ENCODE measurements at regions not wholly inside any gene's neighbourhood (a gene's known extent, or its start where the extent isn't known, plus 50 kb on each side); places are given as distances from the start of the nearest gene placed in this dataset.

- TF ChIP-seq CTCF (IDR thresholded peaks at IDR 0.05; ENCODE audit: low read depth, low read length): no peak
- in situ Hi-C loops (cut with HindIII; ENCODE audit: low sequenced_read_pairs): no loop called here
- H3K4me3 ChIP-seq (ENCODE audit: low read depth, low read length): no peak overlapping the region
- DNase-seq (ENCODE audit: low read depth, low spot score): no peak
Measured at GRCh38 chr3:162082516-162082915, 585.9 kb downstream of the OTOL1 start.

GRCh38 chr3:162087361-162087760 is 590.8 kb downstream of the OTOL1 start:
- no peak overlapping the region for H3K4me3 ChIP-seq (ENCODE audit: low read depth, low read length)
- no peak for DNase-seq (ENCODE audit: low read depth, low spot score)
- in situ Hi-C loops (cut with HindIII; ENCODE audit: low sequenced_read_pairs): no loop called here
- no peak for TF ChIP-seq CTCF (IDR thresholded peaks at IDR 0.05; ENCODE audit: low read depth, low read length)

DNA sequence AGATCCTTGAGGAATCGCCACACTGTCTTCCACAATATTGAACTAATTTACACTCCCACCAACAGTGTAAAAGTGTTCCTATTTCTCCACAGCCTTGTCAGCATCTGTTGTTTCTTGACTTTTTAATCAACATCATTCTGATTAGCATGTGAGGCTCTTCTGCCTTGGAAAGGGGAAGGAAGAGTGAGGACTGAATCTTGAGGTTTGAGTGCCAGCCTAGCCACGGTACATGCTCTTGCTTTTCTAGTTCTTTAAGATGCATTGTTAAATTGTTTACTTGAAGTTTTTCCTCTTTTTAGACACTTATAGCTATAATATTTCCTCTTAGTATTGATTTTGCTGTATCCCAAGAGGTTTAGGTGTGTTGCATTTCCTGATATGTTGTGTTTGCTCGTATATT is 596.1 kb downstream of the OTOL1 start:
- in situ Hi-C loops (cut with HindIII; ENCODE audit: low sequenced_read_pairs): no loop called here
- DNase-seq (ENCODE audit: low read depth, low spot score): no peak
- H3K4me3 ChIP-seq (ENCODE audit: low read depth, low read length): no peak overlapping the region
- no peak for TF ChIP-seq CTCF (IDR thresholded peaks at IDR 0.05; ENCODE audit: low read depth, low read length)

DNA sequence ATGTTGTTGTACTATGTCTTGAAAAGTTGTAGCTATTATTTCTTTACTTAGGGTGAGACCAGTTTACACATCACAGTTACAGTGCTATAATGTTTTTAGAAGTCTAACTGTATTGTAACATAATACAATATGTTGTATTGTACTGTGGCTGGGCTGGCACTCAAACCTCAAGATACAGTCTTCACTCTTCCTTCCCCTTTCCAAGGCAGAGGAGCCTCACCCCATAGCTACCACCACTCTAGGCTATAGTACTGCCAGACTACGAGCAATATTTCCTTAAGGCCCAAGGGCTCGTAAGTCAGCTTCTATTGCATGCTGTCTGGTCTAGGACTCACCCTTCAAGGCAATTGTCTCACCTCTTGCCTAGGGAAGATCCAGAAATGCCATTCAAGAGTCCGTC is 597.7 kb downstream of the OTOL1 start:
- TF ChIP-seq CTCF (IDR thresholded peaks at IDR 0.05; ENCODE audit: low read depth, low read length): no peak
- no peak overlapping the region for H3K4me3 ChIP-seq (ENCODE audit: low read depth, low read length)
- no peak for DNase-seq (ENCODE audit: low read depth, low spot score)
- in situ Hi-C loops (cut with HindIII; ENCODE audit: low sequenced_read_pairs): no loop called here

DNA sequence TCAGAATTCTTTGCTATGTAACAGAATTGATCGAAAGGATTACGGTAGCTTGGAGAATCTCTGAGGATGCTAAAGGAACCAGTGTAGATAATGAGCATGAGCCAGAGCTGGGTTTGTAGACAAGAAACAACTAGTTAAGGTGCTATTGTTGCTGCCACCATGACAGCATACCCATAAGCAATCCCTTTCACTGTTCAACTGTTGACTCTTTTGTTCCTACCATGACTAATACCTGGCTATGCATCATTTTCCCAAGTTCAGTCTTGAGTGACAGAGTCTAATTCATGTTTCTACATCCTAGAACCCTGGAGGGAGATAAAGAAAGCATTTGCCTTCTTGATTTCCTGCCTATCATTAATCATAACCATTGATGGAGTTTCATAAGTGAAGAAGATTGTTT is 600.3 kb downstream of the OTOL1 start:
- no peak overlapping the region for H3K4me3 ChIP-seq (ENCODE audit: low read depth, low read length)
- in situ Hi-C loops (cut with HindIII; ENCODE audit: low sequenced_read_pairs): no loop called here
- no peak for DNase-seq (ENCODE audit: low read depth, low spot score)
- no peak for TF ChIP-seq CTCF (IDR thresholded peaks at IDR 0.05; ENCODE audit: low read depth, low read length)

DNA sequence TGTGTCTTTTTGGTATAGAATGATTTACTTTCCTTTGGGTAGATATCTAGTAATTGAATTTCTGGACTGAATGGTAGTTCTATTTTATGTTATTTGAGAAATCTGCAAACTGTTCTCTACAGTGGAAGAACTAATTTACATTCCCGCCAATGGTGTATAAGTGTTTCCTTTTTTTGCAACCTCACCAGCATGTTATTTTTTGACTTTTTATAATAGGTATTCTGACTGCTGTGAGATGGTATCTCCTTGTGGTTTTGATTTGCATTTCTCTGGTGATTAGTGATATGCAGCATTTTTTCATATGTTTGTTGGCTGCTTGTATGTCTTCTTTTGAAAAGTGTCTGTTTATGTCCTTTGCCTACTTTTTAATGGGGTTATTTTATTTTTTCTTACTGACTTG is 607.2 kb downstream of the OTOL1 start:
- in situ Hi-C loops (cut with HindIII; ENCODE audit: low sequenced_read_pairs): no loop called here
- DNase-seq (ENCODE audit: low read depth, low spot score): no peak
- TF ChIP-seq CTCF (IDR thresholded peaks at IDR 0.05; ENCODE audit: low read depth, low read length): no peak
- H3K4me3 ChIP-seq (ENCODE audit: low read depth, low read length): no peak overlapping the region

DNA sequence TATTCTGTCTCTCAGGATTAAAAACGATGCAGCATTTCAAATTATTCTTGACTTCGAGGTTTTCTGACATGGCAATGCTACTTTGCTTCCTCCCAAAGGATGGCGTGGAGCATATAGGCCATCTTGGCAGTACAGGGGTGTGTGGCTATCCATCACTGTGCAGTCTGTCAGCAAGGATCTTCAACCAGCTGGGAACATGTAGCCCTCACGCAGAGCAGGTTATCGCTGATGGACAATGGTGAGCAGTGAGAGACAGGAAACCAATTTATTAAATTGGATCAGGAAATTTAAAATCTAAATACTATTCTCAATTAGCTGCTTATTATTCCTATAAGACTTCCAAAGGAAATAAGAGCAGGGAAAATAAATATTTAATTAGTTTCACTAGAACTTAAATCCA is 615.3 kb downstream of the OTOL1 start:
- no peak overlapping the region for H3K4me3 ChIP-seq (ENCODE audit: low read depth, low read length)
- TF ChIP-seq CTCF (IDR thresholded peaks at IDR 0.05; ENCODE audit: low read depth, low read length): no peak
- no peak for DNase-seq (ENCODE audit: low read depth, low spot score)
- in situ Hi-C loops (cut with HindIII; ENCODE audit: low sequenced_read_pairs): no loop called here

Measured in astrocyte of the spinal cord (primary cell).